Left ventricle myocardium inferior (tissue), 1 donor: ENCODE measurements at regions not wholly inside any gene's neighbourhood (a gene's known extent, or its start where the extent isn't known, plus 50 kb on each side); places are given as distances from the start of the nearest gene placed in this dataset.

Experiments used
- DNase-seq: peaks from one replicate; pipeline ENCODE4 v3.0.0-alpha.2; 2020
- H3K27ac ChIP-seq: fragments of 200-600 bp; replicated peaks from 2 replicates; pipeline ENCODE4 v1.8.0; 2021
- H3K27me3 ChIP-seq: fragments of 200-600 bp; 2 replicates; pipeline ENCODE4 v1.8.0; 2021; ENCODE audit warnings: low read depth
- H3K36me3 ChIP-seq: fragments of 200-600 bp; 2 replicates; pipeline ENCODE4 v1.8.0; 2021
- H3K4me1 ChIP-seq: fragments of 200-600 bp; 2 replicates; pipeline ENCODE4 v1.8.0; 2021
- H3K4me3 ChIP-seq: fragments of 200-600 bp; 2 replicates; pipeline ENCODE4 v1.8.0; 2021; ENCODE audit warnings: mild to moderate bottlenecking, moderate library complexity
- H3K9me3 ChIP-seq: fragments of 200-600 bp; replicated peaks from 2 replicates; pipeline ENCODE4 v1.8.0; 2021
- intact Hi-C: fragments of 100-400 bp; cut with micrococcal nuclease; formaldehyde crosslinking; loops from one replicate; pipeline ENCODE4 v1.11.0; 2022
- TF ChIP-seq, protein P1 (sequence below): fragments of 200-600 bp; IDR thresholded peaks from 2 replicates; pipeline ENCODE4 v1.8.0; 2021; ENCODE audit warnings: antibody characterized with exemption, mild to moderate bottlenecking, borderline replicate concordance
- donor health status: DM: no; HTN: yes; CAD: no; lungs with severe emphysema.

DNA sequence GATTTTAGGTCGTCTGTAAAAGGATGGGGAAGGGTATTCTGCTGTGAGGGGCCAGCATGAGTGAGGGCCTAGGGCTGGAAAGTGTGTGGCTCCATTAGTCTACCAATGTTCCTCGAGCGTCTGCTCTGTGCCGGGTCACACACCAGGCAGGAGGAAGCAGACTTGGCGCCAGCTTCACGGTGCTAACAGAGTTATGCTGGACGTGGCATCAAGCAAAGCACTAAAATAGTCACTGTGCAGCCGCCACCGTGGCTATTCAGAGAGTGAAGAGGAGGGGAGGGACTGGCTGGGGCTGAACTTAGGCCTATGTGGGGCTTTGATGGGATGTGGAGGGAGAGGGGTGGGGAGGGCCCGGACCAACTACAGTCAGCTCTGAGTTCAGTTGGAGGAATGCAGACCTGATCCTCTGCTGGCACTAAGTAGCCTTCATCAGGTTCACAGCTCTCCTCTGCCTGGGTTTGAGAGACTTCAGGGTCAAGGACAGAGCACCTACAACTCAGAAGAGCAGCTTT lies 83.9 kb upstream of the MSX1 start:
- H3K36me3 ChIP-seq = no peaks in the 10 kb centered on the region
- no peaks in the 10 kb centered on the region for H3K9me3 ChIP-seq
- intact Hi-C loops = no loop called here
- H3K27me3 ChIP-seq = peaks cover 8% of the 10 kb centered on the region
- DNase-seq = peak; percentile 57
- H3K27ac ChIP-seq = no peak overlapping the region
- no peak overlapping the region for H3K4me3 ChIP-seq
- H3K4me1 ChIP-seq = peaks cover 7% of the 10 kb centered on the region
- TF ChIP-seq, protein P1, sequence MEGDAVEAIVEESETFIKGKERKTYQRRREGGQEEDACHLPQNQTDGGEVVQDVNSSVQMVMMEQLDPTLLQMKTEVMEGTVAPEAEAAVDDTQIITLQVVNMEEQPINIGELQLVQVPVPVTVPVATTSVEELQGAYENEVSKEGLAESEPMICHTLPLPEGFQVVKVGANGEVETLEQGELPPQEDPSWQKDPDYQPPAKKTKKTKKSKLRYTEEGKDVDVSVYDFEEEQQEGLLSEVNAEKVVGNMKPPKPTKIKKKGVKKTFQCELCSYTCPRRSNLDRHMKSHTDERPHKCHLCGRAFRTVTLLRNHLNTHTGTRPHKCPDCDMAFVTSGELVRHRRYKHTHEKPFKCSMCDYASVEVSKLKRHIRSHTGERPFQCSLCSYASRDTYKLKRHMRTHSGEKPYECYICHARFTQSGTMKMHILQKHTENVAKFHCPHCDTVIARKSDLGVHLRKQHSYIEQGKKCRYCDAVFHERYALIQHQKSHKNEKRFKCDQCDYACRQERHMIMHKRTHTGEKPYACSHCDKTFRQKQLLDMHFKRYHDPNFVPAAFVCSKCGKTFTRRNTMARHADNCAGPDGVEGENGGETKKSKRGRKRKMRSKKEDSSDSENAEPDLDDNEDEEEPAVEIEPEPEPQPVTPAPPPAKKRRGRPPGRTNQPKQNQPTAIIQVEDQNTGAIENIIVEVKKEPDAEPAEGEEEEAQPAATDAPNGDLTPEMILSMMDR = no peak

DNA sequence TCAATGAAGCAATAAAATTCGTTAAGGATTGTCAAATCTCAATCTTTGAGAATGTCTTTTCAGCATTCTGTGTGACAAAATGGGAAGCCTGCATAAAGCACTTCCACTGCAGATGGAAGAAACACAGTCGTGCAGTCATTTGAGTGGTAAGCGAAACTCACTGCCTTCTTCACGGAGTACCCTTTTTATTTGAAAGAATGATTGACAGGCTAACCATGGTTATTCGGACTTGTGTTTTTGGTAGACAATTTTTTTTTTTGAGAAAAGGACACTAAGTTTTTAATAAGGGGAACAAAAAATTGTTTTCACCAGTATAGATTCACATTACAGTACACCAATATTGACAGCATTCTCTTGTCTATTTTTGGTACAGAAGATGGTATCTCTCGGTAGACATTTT lies 86.9 kb upstream of the MSX1 start:
- no peaks in the 10 kb centered on the region for H3K27me3 ChIP-seq
- no peak overlapping the region for H3K4me3 ChIP-seq
- intact Hi-C loops = no loop called here
- no peak overlapping the region for H3K27ac ChIP-seq
- H3K9me3 ChIP-seq = no peaks in the 10 kb centered on the region
- H3K4me1 ChIP-seq = peaks cover 7% of the 10 kb centered on the region
- DNase-seq = no peak
- H3K36me3 ChIP-seq = no peaks in the 10 kb centered on the region
- TF ChIP-seq, protein P1 = no peak

DNA sequence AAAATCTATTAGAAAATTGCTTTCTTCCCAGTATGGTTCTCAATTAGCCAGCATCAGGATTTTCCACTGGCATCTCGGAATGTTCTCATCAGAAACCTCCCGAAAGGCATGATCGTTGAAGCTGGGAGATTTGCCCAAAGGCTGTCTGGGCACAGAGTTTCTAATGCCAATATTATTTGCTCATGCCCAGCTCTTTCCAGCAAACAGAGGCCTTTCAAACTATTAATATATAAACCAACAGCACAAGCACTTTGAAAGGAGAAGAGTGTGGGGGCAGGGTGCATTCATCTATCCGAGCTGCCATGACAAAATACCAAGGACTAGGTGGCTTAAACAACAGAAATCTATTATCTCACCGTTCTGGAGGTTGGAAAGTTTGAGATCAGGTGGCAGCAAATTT lies 88.3 kb upstream of the MSX1 start:
- TF ChIP-seq, protein P1 = no peak
- Histone ChIP-seq H3K9me3 (no peaks in the 10 kb centered on the region), H3K27ac (no peak overlapping the region), H3K4me3 (no peak overlapping the region), H3K27me3 (peaks cover 3% of the 10 kb centered on the region), H3K36me3 (no peaks in the 10 kb centered on the region), H3K4me1 (peaks cover 7% of the 10 kb centered on the region)
- no peak for DNase-seq
- intact Hi-C loops = no loop called here

- Histone ChIP-seq H3K4me3 (no peak overlapping the region), H3K27me3 (peaks cover 9% of the 10 kb centered on the region), H3K4me1 (peaks cover 4% of the 10 kb centered on the region), H3K36me3 (no peaks in the 10 kb centered on the region), H3K27ac (no peak overlapping the region), H3K9me3 (no peaks in the 10 kb centered on the region)
- intact Hi-C loops = no loop called here
- TF ChIP-seq, protein P1 = no peak
- no peak for DNase-seq
Observed at GRCh38 chr4:4770610-4771009, 88.9 kb upstream of the MSX1 start.

DNA sequence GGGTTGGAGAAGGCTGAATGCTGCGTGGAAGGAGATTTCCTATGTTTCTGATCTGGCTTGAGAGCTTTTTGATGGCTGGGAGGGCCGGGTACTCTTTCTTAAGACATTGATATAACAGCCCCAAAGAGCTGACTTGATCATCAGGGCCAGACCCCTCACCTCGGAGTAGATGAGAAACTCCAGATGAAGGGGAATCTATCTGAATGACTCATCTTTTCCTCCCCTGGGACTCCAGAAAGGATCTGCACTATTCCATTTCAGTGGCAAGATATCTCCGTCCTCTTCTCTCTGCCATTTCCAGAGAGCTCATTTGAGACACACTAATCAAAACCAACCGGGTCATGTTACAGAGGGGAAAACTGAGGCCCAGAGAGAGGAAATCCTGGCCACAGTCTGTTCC lies 92.9 kb upstream of the MSX1 start:
- Histone ChIP-seq H3K27ac (no peak overlapping the region), H3K4me1 (no peaks in the 10 kb centered on the region), H3K9me3 (no peaks in the 10 kb centered on the region), H3K4me3 (no peak overlapping the region), H3K27me3 (peaks cover 45% of the 10 kb centered on the region), H3K36me3 (no peaks in the 10 kb centered on the region)
- intact Hi-C loops = no loop called here
- TF ChIP-seq, protein P1 = no peak
- DNase-seq = no peak

- no peak for DNase-seq
- peaks cover 45% of the 10 kb centered on the region for H3K27me3 ChIP-seq
- TF ChIP-seq, protein P1 = no peak
- no peak overlapping the region for H3K27ac ChIP-seq
- H3K4me3 ChIP-seq = no peak overlapping the region
- no peaks in the 10 kb centered on the region for H3K36me3 ChIP-seq
- H3K4me1 ChIP-seq = no peaks in the 10 kb centered on the region
- intact Hi-C loops = no loop called here
- H3K9me3 ChIP-seq = no peaks in the 10 kb centered on the region
Observed at GRCh38 chr4:4765811-4766210, 93.7 kb upstream of the MSX1 start.
